HT1080 (cell line): ENCODE measurements at regions not wholly inside any gene's neighbourhood (a gene's known extent, or its start where the extent isn't known, plus 50 kb on each side); places are given as distances from the start of the nearest gene placed in this dataset.

Source experiments
- DNase-seq: peaks from one replicate; pipeline ENCODE4 v3.0.0-alpha.2; 2015; ENCODE audit warnings: low read depth

DNA sequence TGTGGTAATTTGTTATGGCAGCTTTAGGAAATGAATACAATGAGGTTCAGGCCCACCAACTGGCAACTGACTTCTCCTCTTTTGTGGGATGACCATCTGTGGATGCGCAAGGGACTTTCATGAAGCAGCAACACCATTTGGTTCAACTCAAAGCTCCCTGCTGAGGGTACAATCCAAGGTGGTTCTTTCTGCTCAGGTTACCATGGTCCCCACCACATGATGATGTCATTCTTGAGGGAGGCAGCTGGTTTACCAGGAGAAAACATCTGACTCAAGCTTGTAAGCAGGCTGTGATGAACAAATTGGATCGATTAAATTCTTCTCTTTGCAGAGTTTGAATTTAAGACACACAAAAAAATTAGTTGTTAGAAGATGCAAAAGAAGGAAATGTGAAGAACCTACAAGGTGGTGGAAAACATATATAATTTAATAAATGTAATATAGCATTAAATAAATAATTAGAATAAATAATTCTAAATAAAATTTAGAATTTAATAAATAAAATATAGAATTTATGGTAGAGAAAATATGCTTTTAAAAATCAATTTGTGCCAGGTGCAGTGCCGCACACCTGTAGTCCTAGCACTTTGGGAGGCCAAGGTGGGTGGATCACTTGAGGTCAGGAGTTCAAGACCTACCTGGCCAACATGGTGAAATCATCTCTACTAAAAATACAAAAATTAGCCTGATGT is 67.6 kb upstream of the ANKFN1 start:
- DNase-seq, result no peak

DNA sequence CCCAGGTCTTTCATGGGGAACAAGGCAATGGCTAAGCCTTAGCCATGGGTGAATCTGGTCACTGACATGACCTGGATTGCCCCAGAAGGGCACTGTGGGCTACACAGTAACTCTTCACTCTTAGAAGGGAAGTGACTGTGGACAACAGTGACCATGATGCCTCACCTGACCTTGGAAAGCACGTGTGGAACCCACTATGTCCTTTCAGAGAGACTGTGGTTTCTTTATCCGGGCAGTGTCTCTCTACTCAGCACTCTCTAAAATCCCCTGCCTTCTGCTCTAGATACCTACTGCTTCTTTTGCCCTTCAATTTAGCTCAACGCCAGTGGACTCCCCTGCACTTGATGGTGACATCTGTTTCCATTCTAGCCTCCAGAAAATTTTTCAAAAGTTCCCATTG is 66.1 kb upstream of the ANKFN1 start:
- no peak for DNase-seq

DNA sequence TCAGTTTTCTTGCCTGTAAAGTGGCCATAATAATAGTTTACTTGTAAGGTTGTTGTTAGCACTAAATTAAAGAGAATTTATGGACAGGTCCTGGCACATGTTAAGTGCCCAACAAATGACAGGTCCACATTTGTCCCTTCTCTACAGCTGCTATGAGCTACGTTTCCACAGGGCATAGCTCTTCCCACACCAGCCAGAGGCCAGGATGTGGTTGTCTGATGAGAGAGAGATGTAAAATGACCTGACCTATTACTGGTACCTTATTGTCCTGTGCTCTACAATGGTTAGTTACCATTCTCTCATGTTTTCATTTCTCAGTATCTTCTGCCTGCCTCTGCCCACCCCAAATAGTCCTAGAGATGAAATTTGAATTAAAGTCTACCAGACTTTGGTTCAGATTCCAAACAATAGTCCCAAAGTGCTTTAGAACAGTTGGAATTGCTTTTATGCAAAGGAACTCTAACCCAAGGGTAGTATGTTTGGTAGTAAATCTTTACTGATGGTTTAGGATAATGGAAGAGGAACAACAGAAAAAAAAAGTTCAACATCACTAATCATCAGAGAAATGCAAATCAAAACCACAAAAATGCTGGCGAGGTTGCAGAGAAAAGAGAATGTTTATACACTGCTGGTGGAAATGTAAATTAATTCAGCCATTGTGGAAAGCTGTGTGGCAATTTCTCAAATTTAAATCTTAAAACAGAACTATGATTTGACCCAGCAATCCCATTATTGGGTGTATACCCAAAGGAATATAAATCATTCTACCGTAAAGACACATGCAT is 57.1 kb upstream of the ANKFN1 start:
- no peak for DNase-seq

DNA sequence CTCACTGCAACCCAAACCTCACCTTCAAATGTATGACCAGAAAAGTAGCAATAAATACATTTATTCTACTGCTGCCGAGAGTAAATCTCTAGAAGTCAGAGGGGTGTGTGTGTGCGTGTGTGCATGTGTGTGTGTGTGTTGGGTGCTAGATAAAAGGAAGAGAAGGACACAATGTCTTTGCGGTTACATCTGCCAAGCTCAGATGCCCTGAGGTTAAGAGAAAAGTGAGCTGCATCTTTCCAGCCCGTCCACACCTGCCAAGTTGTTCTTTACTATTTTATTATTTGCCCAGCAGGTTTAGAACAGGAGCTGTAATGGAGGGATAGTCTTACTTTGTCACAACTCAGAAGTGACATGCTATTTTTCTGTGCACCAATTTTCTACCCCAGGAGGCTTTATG is 54.5 kb upstream of the ANKFN1 start:
- no peak for DNase-seq

DNA sequence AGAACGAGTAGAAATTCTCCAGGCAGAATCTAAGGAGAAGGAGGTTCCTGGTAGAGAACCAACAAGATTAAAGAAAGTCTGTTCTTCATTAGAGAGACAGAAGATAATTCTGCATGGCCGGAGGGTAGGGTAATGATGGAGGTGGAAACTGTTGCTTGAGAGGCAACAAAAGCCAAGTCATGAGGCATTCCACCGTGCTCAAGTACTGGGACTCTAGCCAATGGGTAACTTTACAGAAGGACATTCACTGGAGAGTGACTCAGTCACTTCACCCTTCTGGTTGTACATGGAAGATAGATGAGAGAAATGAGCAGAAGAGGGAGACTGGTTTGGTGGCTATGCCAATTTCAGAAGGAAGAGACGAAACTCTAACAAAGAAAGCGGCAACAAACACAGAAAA is 53.6 kb upstream of the ANKFN1 start:
- DNase-seq, result peak; percentile 8
